IMR-90 (cell line): ENCODE measurements at regions not wholly inside any gene's neighbourhood (a gene's known extent, or its start where the extent isn't known, plus 50 kb on each side); places are given as distances from the start of the nearest gene placed in this dataset.

Experiments used
- BHLHE40 ChIP-seq: fragments of 150-350 bp; IDR thresholded peaks from 2 replicates; pipeline ENCODE4 v1.6.1; 2016; ENCODE audit warnings: mild to moderate bottlenecking, low read depth, low read length
- CEBPB ChIP-seq: IDR thresholded peaks from 2 replicates; pipeline ENCODE4 v1.6.1; 2012; ENCODE audit warnings: low read depth, low read length, improper control_type of control experiment
- CHD1 ChIP-seq: IDR thresholded peaks from 2 replicates; pipeline ENCODE4 v1.6.1; 2012; ENCODE audit warnings: low read depth, low read length, improper control_type of control experiment
- CTCF ChIP-seq: conservative IDR thresholded peaks from 2 replicates; pipeline ENCODE4 v1.5.1; 2012; ENCODE audit warnings: mild to moderate bottlenecking, low read depth, low read length, improper control_type of control experiment
- FOS ChIP-seq: fragments of 150-350 bp; IDR thresholded peaks from 2 replicates; pipeline ENCODE4 v1.6.1; 2016; ENCODE audit warnings: low read depth, low read length
- MAFK ChIP-seq: IDR thresholded peaks from 2 replicates; pipeline ENCODE4 v1.6.1; 2012; ENCODE audit warnings: low read depth, low read length, improper control_type of control experiment
- POLR2A ChIP-seq: IDR thresholded peaks from 2 replicates; pipeline ENCODE4 v1.6.1; 2012; ENCODE audit warnings: mild to moderate bottlenecking, low read depth, low read length
- RCOR1 ChIP-seq: IDR thresholded peaks from 2 replicates; pipeline ENCODE4 v1.6.1; 2012; ENCODE audit warnings: mild to moderate bottlenecking, low read length, improper control_type of control experiment; ENCODE audit not compliant: insufficient replicate concordance
- RFX5 ChIP-seq: IDR thresholded peaks from 2 replicates; pipeline ENCODE4 v1.8.0; 2012; ENCODE audit warnings: low read depth, mild to moderate bottlenecking, low read length, moderate library complexity
- USF2 ChIP-seq: fragments of 150-350 bp; IDR thresholded peaks from 2 replicates; pipeline ENCODE4 v1.6.1; 2017; ENCODE audit warnings: mild to moderate bottlenecking, antibody characterized with exemption, low read length, low read depth
- TF ChIP-seq, protein P1 (sequence below): fragments of 150-350 bp; IDR thresholded peaks from 2 replicates; pipeline ENCODE4 v1.6.1; 2016; ENCODE audit warnings: low read depth, mild to moderate bottlenecking, low read length, moderate library complexity, borderline replicate concordance

- TF ChIP-seq POLR2A = no peak
- no peak for TF ChIP-seq CTCF
- TF ChIP-seq CEBPB = no peak
- TF ChIP-seq BHLHE40 = no peak
- TF ChIP-seq RCOR1 = no peak
- no peak for TF ChIP-seq USF2
- no peak for TF ChIP-seq RFX5
- TF ChIP-seq CHD1 = no peak
- no peak for TF ChIP-seq MAFK
- TF ChIP-seq FOS = no peak
- TF ChIP-seq, protein P1, sequence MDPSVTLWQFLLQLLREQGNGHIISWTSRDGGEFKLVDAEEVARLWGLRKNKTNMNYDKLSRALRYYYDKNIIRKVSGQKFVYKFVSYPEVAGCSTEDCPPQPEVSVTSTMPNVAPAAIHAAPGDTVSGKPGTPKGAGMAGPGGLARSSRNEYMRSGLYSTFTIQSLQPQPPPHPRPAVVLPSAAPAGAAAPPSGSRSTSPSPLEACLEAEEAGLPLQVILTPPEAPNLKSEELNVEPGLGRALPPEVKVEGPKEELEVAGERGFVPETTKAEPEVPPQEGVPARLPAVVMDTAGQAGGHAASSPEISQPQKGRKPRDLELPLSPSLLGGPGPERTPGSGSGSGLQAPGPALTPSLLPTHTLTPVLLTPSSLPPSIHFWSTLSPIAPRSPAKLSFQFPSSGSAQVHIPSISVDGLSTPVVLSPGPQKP = no peak
Observed at GRCh38 chr10:129108994-129109393, 358.0 kb upstream of the MGMT start.
